ENCODE measurements at regions not wholly inside any gene's neighbourhood (a gene's known extent, or its start where the extent isn't known, plus 50 kb on each side); places are given as distances from the start of the nearest gene placed in this dataset.
"Not testable (repeated sequence)": the region's sequence is repeated elsewhere in the genome, so short reads cannot be mapped to it uniquely, and the experiment has no call there.

- Histone ChIP-seq H3K9ac (ENCODE audit: insufficient read length, low read depth) (no peak overlapping the region), H3K9me3 (ENCODE audit: insufficient read depth, low read length) (no peaks in the 10 kb centered on the region), H3K4me3 (ENCODE audit: insufficient read length, low read depth) (no peak overlapping the region), H3K27me3 (ENCODE audit: insufficient read depth, insufficient read length) (no peaks in the 10 kb centered on the region), H3K4me1 (ENCODE audit: insufficient read depth, insufficient read length) (no peaks in the 10 kb centered on the region), H3K36me3 (ENCODE audit: insufficient read depth, insufficient read length, low read length) (no peaks in the 10 kb centered on the region)
- no peak for DNase-seq (ENCODE audit: low read depth, low spot score)
- no peak for TF ChIP-seq YY1 (IDR thresholded peaks at IDR 0.05; ENCODE audit: insufficient read depth, insufficient read length)
- TF ChIP-seq SUZ12 (IDR thresholded peaks at IDR 0.05; ENCODE audit: extremely low read depth, insufficient read depth, insufficient read length) = no peak
- no peak for TF ChIP-seq ZNF274 (IDR thresholded peaks at IDR 0.05; ENCODE audit: low read depth, low read length)
Measured at GRCh38 chr5:75862872-75863271, 145.6 kb upstream of the POC5 start.

- not testable (repeated sequence) for DNase-seq (ENCODE audit: low read depth, low spot score); H3K27me3 ChIP-seq (ENCODE audit: insufficient read depth, insufficient read length); H3K9ac ChIP-seq (ENCODE audit: insufficient read length, low read depth); H3K4me3 ChIP-seq (ENCODE audit: insufficient read length, low read depth); H3K4me1 ChIP-seq (ENCODE audit: insufficient read depth, insufficient read length); H3K36me3 ChIP-seq (ENCODE audit: insufficient read depth, insufficient read length, low read length); H3K9me3 ChIP-seq (ENCODE audit: insufficient read depth, low read length)
Measured at GRCh38 chr5:75859621-75860020, 142.4 kb upstream of the POC5 start.

DNA sequence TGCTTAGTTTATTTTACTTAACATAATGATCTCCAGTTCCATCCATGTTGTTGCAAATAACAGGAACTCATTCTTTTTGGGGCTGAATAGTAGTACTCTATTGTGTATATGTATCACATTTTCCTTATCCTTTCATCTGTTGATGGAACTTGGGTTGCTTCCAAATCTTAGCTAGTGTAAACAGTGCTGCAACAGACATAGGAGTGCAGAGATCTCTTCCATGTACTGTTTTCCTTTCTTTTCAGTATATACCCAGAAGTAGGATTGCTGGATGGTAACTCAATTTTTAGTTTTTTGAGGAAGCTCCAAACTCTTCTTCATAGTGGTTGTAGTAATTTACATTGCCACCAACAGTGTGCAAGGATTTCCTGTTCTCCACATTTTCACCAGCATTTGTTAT, 138.8 kb upstream of the POC5 start:
- Histone ChIP-seq H3K4me3 (ENCODE audit: insufficient read length, low read depth) (no peak overlapping the region), H3K4me1 (ENCODE audit: insufficient read depth, insufficient read length) (no peaks in the 10 kb centered on the region), H3K9ac (ENCODE audit: insufficient read length, low read depth) (no peak overlapping the region), H3K9me3 (ENCODE audit: insufficient read depth, low read length) (no peaks in the 10 kb centered on the region), H3K36me3 (ENCODE audit: insufficient read depth, insufficient read length, low read length) (no peaks in the 10 kb centered on the region), H3K27me3 (ENCODE audit: insufficient read depth, insufficient read length) (no peaks in the 10 kb centered on the region)
- DNase-seq (ENCODE audit: low read depth, low spot score) = no peak
- TF ChIP-seq SUZ12 (IDR thresholded peaks at IDR 0.05; ENCODE audit: extremely low read depth, insufficient read depth, insufficient read length) (no peak), YY1 (IDR thresholded peaks at IDR 0.05; ENCODE audit: insufficient read depth, insufficient read length) (no peak), ZNF274 (IDR thresholded peaks at IDR 0.05; ENCODE audit: low read depth, low read length) (no peak)

DNA sequence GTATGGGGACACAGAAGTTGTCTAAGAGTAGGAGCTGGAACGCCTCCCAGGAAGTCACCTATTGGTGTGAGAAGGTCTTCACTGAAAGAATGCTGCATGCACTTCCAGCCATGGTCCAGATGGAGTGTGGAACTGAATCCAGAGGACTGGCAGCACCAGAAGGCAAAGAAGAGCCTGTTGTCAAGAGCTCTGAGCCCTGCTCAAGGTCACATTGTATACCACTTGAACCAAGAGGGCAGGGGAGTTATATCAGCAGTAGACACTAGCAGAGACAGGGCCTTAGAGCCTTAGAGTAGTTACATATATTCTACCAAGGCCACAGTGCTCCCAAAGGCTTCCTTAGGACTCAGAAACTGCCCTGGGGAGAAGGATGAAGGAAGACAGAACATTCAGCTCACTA, 130.8 kb upstream of the POC5 start:
- H3K9ac ChIP-seq (ENCODE audit: insufficient read length, low read depth) = no peak overlapping the region
- no peaks in the 10 kb centered on the region for H3K27me3 ChIP-seq (ENCODE audit: insufficient read depth, insufficient read length)
- DNase-seq (ENCODE audit: low read depth, low spot score) = no peak
- TF ChIP-seq ZNF274 (IDR thresholded peaks at IDR 0.05; ENCODE audit: low read depth, low read length) = no peak
- TF ChIP-seq YY1 (IDR thresholded peaks at IDR 0.05; ENCODE audit: insufficient read depth, insufficient read length) = no peak
- no peaks in the 10 kb centered on the region for H3K4me1 ChIP-seq (ENCODE audit: insufficient read depth, insufficient read length)
- H3K4me3 ChIP-seq (ENCODE audit: insufficient read length, low read depth) = no peak overlapping the region
- no peaks in the 10 kb centered on the region for H3K9me3 ChIP-seq (ENCODE audit: insufficient read depth, low read length)
- H3K36me3 ChIP-seq (ENCODE audit: insufficient read depth, insufficient read length, low read length) = no peaks in the 10 kb centered on the region

DNA sequence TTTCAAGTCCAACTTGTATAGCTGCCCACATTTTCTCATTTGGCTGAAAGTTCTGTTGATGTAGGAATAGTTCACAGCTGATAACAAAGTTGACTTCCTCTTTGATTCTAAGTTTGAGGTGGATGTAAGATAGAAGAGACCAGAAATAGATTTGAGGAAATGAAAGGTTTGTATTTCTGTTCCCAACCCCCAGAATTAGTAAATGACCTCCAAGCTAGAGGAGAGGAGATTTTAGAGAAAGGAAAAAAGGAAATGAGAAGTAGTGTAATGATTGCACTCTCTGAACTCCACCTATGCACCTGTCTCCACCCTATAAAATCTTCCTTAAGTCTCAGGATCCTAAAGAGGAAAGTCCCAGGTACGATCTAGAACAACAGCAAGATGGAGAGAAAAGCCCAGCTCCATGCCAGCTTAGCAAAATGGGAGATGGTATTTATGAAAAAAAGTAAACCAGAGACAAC, 130.4 kb upstream of the POC5 start:
- Histone ChIP-seq H3K27me3 (ENCODE audit: insufficient read depth, insufficient read length) (no peaks in the 10 kb centered on the region), H3K9ac (ENCODE audit: insufficient read length, low read depth) (no peak overlapping the region), H3K4me3 (ENCODE audit: insufficient read length, low read depth) (no peak overlapping the region), H3K36me3 (ENCODE audit: insufficient read depth, insufficient read length, low read length) (no peaks in the 10 kb centered on the region), H3K9me3 (ENCODE audit: insufficient read depth, low read length) (no peaks in the 10 kb centered on the region), H3K4me1 (ENCODE audit: insufficient read depth, insufficient read length) (no peaks in the 10 kb centered on the region)
- TF ChIP-seq SUZ12 (IDR thresholded peaks at IDR 0.05; ENCODE audit: extremely low read depth, insufficient read depth, insufficient read length) (no peak), YY1 (IDR thresholded peaks at IDR 0.05; ENCODE audit: insufficient read depth, insufficient read length) (no peak)
- no peak for DNase-seq (ENCODE audit: low read depth, low spot score)

GRCh38 chr5:75844301-75844700, 127.1 kb upstream of the POC5 start:
- no peak overlapping the region for H3K9ac ChIP-seq (ENCODE audit: insufficient read length, low read depth)
- H3K4me3 ChIP-seq (ENCODE audit: insufficient read length, low read depth) = no peak overlapping the region
- H3K9me3 ChIP-seq (ENCODE audit: insufficient read depth, low read length) = no peaks in the 10 kb centered on the region
- H3K36me3 ChIP-seq (ENCODE audit: insufficient read depth, insufficient read length, low read length) = no peaks in the 10 kb centered on the region
- H3K27me3 ChIP-seq (ENCODE audit: insufficient read depth, insufficient read length) = no peaks in the 10 kb centered on the region
- H3K4me1 ChIP-seq (ENCODE audit: insufficient read depth, insufficient read length) = no peaks in the 10 kb centered on the region
- no peak for DNase-seq (ENCODE audit: low read depth, low spot score)
- TF ChIP-seq ZNF274 (IDR thresholded peaks at IDR 0.05; ENCODE audit: low read depth, low read length) (no peak), SUZ12 (IDR thresholded peaks at IDR 0.05; ENCODE audit: extremely low read depth, insufficient read depth, insufficient read length) (no peak), YY1 (IDR thresholded peaks at IDR 0.05; ENCODE audit: insufficient read depth, insufficient read length) (no peak)

GRCh38 chr5:75843319-75843718, 126.1 kb upstream of the POC5 start:
- TF ChIP-seq YY1 (IDR thresholded peaks at IDR 0.05; ENCODE audit: insufficient read depth, insufficient read length) (no peak), ZNF274 (IDR thresholded peaks at IDR 0.05; ENCODE audit: low read depth, low read length) (no peak), SUZ12 (IDR thresholded peaks at IDR 0.05; ENCODE audit: extremely low read depth, insufficient read depth, insufficient read length) (no peak)
- H3K27me3 ChIP-seq (ENCODE audit: insufficient read depth, insufficient read length) = no peaks in the 10 kb centered on the region
- H3K9ac ChIP-seq (ENCODE audit: insufficient read length, low read depth) = no peak overlapping the region
- no peaks in the 10 kb centered on the region for H3K9me3 ChIP-seq (ENCODE audit: insufficient read depth, low read length)
- no peak for DNase-seq (ENCODE audit: low read depth, low spot score)
- no peak overlapping the region for H3K4me3 ChIP-seq (ENCODE audit: insufficient read length, low read depth)
- no peaks in the 10 kb centered on the region for H3K36me3 ChIP-seq (ENCODE audit: insufficient read depth, insufficient read length, low read length)
- H3K4me1 ChIP-seq (ENCODE audit: insufficient read depth, insufficient read length) = no peaks in the 10 kb centered on the region

- no peak for DNase-seq (ENCODE audit: low read depth, low spot score)
- Histone ChIP-seq H3K4me3 (ENCODE audit: insufficient read length, low read depth) (no peak overlapping the region), H3K9ac (ENCODE audit: insufficient read length, low read depth) (no peak overlapping the region), H3K9me3 (ENCODE audit: insufficient read depth, low read length) (no peaks in the 10 kb centered on the region), H3K36me3 (ENCODE audit: insufficient read depth, insufficient read length, low read length) (no peaks in the 10 kb centered on the region), H3K4me1 (ENCODE audit: insufficient read depth, insufficient read length) (no peaks in the 10 kb centered on the region), H3K27me3 (ENCODE audit: insufficient read depth, insufficient read length) (no peaks in the 10 kb centered on the region)
- TF ChIP-seq YY1 (IDR thresholded peaks at IDR 0.05; ENCODE audit: insufficient read depth, insufficient read length) = no peak
- TF ChIP-seq SUZ12 (IDR thresholded peaks at IDR 0.05; ENCODE audit: extremely low read depth, insufficient read depth, insufficient read length) = no peak
- TF ChIP-seq ZNF274 (IDR thresholded peaks at IDR 0.05; ENCODE audit: low read depth, low read length) = no peak
Measured at GRCh38 chr5:75839547-75839946, 122.3 kb upstream of the POC5 start.
